ENCODE measurements at regions not wholly inside any gene's neighbourhood (a gene's known extent, or its start where the extent isn't known, plus 50 kb on each side); places are given as distances from the start of the nearest gene placed in this dataset.

DNA sequence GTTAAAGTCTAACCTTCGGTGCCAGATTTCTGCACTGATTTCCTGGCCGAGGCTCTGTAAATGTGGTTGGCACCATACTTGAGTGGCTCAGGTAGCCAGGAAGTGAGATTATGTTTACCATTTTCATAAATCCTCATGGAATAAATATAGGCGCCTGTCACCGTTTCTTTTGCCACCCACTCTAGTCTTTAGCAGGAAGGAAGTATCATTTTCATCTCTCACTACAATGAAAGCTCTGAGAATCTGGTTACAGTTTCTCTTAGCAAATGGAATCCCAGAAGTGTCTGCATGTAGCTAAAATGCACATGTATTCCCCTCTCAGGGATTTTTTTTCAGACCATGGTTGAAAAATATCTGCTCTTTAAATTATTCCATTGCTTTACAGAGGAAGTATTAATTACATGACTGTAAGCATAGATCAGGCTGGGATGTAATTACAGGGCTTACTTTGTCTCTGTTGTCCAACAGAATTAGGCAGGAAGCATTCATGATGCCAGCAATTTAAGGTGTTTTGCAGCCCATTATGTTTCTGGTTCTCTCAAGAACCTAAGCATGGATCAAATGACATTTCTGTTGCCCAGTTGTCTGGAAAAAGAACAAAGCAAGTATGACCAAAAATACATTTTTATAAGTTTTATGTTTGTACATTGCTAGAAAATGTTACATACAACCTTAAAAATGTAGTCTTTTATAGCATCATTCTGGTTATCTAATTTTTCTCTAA is 221.7 kb upstream of the SPRY2 start:
- TF ChIP-seq, protein P1, sequence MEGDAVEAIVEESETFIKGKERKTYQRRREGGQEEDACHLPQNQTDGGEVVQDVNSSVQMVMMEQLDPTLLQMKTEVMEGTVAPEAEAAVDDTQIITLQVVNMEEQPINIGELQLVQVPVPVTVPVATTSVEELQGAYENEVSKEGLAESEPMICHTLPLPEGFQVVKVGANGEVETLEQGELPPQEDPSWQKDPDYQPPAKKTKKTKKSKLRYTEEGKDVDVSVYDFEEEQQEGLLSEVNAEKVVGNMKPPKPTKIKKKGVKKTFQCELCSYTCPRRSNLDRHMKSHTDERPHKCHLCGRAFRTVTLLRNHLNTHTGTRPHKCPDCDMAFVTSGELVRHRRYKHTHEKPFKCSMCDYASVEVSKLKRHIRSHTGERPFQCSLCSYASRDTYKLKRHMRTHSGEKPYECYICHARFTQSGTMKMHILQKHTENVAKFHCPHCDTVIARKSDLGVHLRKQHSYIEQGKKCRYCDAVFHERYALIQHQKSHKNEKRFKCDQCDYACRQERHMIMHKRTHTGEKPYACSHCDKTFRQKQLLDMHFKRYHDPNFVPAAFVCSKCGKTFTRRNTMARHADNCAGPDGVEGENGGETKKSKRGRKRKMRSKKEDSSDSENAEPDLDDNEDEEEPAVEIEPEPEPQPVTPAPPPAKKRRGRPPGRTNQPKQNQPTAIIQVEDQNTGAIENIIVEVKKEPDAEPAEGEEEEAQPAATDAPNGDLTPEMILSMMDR (conservative IDR thresholded peaks at IDR 0.05; ENCODE audit: low read depth, low read length), result no peak
- no peak for TF ChIP-seq RFX5 (IDR thresholded peaks at IDR 0.05; ENCODE audit: low read depth, low read length)
- TF ChIP-seq FOS (IDR thresholded peaks at IDR 0.05; ENCODE audit: low read depth, low read length), result no peak

Data from IMR-90 (cell line).